GM12864 (cell line): ENCODE measurements at regions not wholly inside any gene's neighbourhood (a gene's known extent, or its start where the extent isn't known, plus 50 kb on each side); places are given as distances from the start of the nearest gene placed in this dataset.

Source experiments
- DNase-seq: peaks from one replicate; pipeline ENCODE4 v3.0.0-alpha.2; 2011; ENCODE audit warnings: low read depth
- H3K4me3 ChIP-seq: 2 replicates; pipeline ENCODE4 v1.5.1; 2011; ENCODE audit warnings: mild to moderate bottlenecking, low read depth, low read length, control low read depth
- CTCF ChIP-seq: IDR thresholded peaks from 2 replicates; pipeline ENCODE4 v1.5.1; 2011; ENCODE audit warnings: low read depth, mild to moderate bottlenecking, moderate library complexity, low read length, control low read depth, inconsistent platforms; ENCODE audit errors: missing control alignments

- no peak overlapping the region for H3K4me3 ChIP-seq
- no peak for TF ChIP-seq CTCF
- DNase-seq = no peak
Observed at GRCh38 chr15:47194718-47195117, 522.6 kb upstream of the SEMA6D start.

- TF ChIP-seq CTCF = peak; percentile 84
- DNase-seq = peak; percentile 18
- no peak overlapping the region for H3K4me3 ChIP-seq
Observed at GRCh38 chr15:47196048-47196447, 521.3 kb upstream of the SEMA6D start.

- no peak overlapping the region for H3K4me3 ChIP-seq
- DNase-seq = no peak
- TF ChIP-seq CTCF = no peak
Observed at GRCh38 chr15:47203993-47204392, 513.3 kb upstream of the SEMA6D start.

- DNase-seq = no peak
- no peak for TF ChIP-seq CTCF
- no peak overlapping the region for H3K4me3 ChIP-seq
Observed at GRCh38 chr15:47206358-47206978, 510.8 kb upstream of the SEMA6D start.

- H3K4me3 ChIP-seq = no peak overlapping the region
- DNase-seq = no peak
- TF ChIP-seq CTCF = no peak
Observed at GRCh38 chr15:47209591-47209990, 507.7 kb upstream of the SEMA6D start.

GRCh38 chr15:47212222-47213010 is 504.9 kb upstream of the SEMA6D start:
- DNase-seq = no peak
- no peak for TF ChIP-seq CTCF
- no peak overlapping the region for H3K4me3 ChIP-seq

- no peak overlapping the region for H3K4me3 ChIP-seq
- no peak for DNase-seq
- no peak for TF ChIP-seq CTCF
Observed at GRCh38 chr15:47213883-47214282, 503.4 kb upstream of the SEMA6D start.
